Suprapubic skin (tissue), 3 donors: ENCODE measurements at regions not wholly inside any gene's neighbourhood (a gene's known extent, or its start where the extent isn't known, plus 50 kb on each side); places are given as distances from the start of the nearest gene placed in this dataset.

Experiments used
- POLR2AphosphoS5 ChIP-seq, 3 donors: sonication (generic); formaldehyde crosslinking; IDR thresholded peaks; one replicate each; pipeline ENCODE4 v1.6.1; 2017; ENCODE audit warnings: antibody characterized with exemption in 3 of 3
- TF ChIP-seq, protein P1 (sequence below), 2 donors: fragments of 200-600 bp in 1 of 2; fragments of 450-650 bp in 1 of 2; sonication (generic) in 1 of 2; IDR thresholded peaks; one replicate each; pipeline ENCODE4 v1.5.1; 2016 to 2019; ENCODE audit warnings: antibody characterized with exemption in 2 of 2, mild to moderate bottlenecking in 1 of 2, moderate library complexity in 1 of 2

GRCh38 chr2:236688157-236688556 is 118.5 kb downstream of the ACKR3 start:
- TF ChIP-seq POLR2AphosphoS5 (IDR thresholded peaks at IDR 0.05), result no peak
- TF ChIP-seq, protein P1, sequence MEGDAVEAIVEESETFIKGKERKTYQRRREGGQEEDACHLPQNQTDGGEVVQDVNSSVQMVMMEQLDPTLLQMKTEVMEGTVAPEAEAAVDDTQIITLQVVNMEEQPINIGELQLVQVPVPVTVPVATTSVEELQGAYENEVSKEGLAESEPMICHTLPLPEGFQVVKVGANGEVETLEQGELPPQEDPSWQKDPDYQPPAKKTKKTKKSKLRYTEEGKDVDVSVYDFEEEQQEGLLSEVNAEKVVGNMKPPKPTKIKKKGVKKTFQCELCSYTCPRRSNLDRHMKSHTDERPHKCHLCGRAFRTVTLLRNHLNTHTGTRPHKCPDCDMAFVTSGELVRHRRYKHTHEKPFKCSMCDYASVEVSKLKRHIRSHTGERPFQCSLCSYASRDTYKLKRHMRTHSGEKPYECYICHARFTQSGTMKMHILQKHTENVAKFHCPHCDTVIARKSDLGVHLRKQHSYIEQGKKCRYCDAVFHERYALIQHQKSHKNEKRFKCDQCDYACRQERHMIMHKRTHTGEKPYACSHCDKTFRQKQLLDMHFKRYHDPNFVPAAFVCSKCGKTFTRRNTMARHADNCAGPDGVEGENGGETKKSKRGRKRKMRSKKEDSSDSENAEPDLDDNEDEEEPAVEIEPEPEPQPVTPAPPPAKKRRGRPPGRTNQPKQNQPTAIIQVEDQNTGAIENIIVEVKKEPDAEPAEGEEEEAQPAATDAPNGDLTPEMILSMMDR (IDR thresholded peaks at IDR 0.05), result no peak
